ENCODE measurements at regions not wholly inside any gene's neighbourhood (a gene's known extent, or its start where the extent isn't known, plus 50 kb on each side); places are given as distances from the start of the nearest gene placed in this dataset.
"Not testable (repeated sequence)": the region's sequence is repeated elsewhere in the genome, so short reads cannot be mapped to it uniquely, and the experiment has no call there.

DNA sequence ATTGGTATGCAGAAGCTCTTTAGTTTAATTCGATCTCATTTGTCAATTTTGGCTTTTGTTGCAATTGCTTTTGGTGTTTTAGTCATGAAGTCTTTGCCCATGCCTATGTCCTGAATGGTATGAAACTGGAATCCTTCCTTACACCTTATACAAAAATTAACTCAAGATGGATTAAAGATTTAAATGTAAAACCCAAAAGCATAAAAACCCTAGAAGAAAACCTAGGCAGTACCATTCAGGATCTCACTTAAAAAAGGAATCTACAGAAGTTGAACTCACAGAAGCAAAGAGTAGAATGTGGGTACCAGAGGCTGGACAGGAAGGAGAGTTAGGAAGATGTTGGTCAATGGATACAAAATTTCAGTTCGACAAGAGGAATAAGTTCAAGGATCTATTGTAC lies 249.9 kb downstream of the DOK5 start:
- not testable (repeated sequence) for TF ChIP-seq CTCF, POLR2A (IDR thresholded peaks at IDR 0.05)
